ENCODE measurements at regions not wholly inside any gene's neighbourhood (a gene's known extent, or its start where the extent isn't known, plus 50 kb on each side); places are given as distances from the start of the nearest gene placed in this dataset.

DNA sequence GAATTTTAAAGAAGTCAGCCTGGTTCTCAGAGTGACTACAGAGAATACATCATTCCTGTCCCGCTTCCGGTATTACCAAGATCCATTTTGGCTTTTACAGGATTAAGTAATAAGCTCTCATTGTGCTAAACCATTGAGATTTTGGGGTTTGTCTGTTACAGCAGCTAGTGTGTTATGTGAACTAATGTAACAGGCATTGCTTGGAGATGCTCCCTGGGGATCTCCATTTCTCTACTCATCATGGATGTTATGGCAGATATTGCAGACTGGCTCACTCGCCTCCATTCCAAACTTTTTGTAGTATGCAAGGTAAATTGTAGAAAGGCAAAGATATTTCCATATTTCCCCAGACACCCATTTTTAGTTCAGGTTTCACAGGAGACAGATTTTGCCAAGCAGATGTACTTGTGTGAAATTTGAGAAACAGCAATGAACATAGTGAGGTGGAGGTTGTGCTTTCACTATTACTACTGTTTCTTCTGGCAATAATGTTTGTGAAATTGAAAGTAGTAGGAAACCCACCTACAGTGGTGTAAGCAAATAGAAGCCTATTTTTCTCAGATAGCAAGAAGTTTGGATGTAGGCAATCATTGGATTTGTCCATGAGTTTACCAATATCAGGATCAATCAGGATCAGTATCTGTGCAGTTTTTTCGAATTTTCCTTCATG lies 177.1 kb upstream of the GALNT15 start:
- TF ChIP-seq, protein P1, sequence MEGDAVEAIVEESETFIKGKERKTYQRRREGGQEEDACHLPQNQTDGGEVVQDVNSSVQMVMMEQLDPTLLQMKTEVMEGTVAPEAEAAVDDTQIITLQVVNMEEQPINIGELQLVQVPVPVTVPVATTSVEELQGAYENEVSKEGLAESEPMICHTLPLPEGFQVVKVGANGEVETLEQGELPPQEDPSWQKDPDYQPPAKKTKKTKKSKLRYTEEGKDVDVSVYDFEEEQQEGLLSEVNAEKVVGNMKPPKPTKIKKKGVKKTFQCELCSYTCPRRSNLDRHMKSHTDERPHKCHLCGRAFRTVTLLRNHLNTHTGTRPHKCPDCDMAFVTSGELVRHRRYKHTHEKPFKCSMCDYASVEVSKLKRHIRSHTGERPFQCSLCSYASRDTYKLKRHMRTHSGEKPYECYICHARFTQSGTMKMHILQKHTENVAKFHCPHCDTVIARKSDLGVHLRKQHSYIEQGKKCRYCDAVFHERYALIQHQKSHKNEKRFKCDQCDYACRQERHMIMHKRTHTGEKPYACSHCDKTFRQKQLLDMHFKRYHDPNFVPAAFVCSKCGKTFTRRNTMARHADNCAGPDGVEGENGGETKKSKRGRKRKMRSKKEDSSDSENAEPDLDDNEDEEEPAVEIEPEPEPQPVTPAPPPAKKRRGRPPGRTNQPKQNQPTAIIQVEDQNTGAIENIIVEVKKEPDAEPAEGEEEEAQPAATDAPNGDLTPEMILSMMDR (IDR thresholded peaks at IDR 0.05), result no peak
- Mint-ChIP-seq H3K27ac (ENCODE audit: unreplicated experiment) (no peak overlapping the region), H3K36me3 (ENCODE audit: unreplicated experiment) (peaks cover 1% of the 10 kb centered on the region), H3K4me3 (ENCODE audit: unreplicated experiment) (no peak overlapping the region), H3K27me3 (ENCODE audit: unreplicated experiment) (no peaks in the 10 kb centered on the region), H3K9me3 (ENCODE audit: unreplicated experiment) (peaks cover 9% of the 10 kb centered on the region), H3K4me1 (ENCODE audit: unreplicated experiment) (peaks cover 3% of the 10 kb centered on the region)
- DNase-seq (ENCODE audit: extremely low spot score, unreplicated experiment), result no peak

DNA sequence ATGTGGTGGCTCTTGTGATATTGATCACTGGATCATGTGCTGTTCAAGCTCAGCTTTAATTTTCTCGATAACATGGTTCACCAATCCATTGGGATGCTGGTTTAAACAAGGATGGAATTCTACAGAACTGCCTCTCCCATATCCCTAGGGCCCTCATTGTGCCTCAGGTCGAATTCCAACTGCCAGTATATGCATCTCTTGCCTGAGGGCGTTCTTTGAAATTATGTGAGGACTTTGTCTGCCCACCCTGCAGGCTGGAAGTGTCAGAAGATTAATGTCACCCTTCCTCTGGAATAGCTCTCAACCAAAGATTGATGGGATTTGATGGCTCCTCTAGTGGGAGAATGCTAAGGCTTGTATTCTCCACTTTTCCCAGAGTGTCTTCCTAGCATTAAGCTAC lies 175.6 kb upstream of the GALNT15 start:
- Mint-ChIP-seq H3K4me1 (ENCODE audit: unreplicated experiment) (peaks cover 3% of the 10 kb centered on the region), H3K27me3 (ENCODE audit: unreplicated experiment) (no peaks in the 10 kb centered on the region), H3K9me3 (ENCODE audit: unreplicated experiment) (peaks cover 8% of the 10 kb centered on the region), H3K4me3 (ENCODE audit: unreplicated experiment) (no peak overlapping the region), H3K27ac (ENCODE audit: unreplicated experiment) (no peak overlapping the region), H3K36me3 (ENCODE audit: unreplicated experiment) (no peaks in the 10 kb centered on the region)
- TF ChIP-seq, protein P1 (IDR thresholded peaks at IDR 0.05), result no peak
- DNase-seq (ENCODE audit: extremely low spot score, unreplicated experiment), result no peak

DNA sequence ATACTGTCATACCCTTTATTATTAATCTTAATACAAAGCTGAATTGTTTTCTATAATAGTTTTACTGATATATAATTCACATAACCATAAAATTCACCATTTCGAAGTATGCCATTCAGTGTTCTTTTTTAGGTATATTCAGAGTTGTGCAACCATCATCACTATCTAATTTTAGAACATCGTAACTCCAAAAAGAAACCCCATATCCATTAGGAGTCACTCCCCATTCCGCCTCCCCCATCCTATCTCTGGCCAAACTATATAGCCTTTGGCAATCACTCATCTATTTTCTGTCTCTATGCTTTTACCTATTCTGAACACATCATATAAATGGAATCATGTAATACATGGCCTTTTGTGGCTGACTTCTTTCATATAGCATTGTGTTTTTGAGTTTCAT lies 169.7 kb upstream of the GALNT15 start:
- H3K4me1 Mint-ChIP-seq (ENCODE audit: unreplicated experiment), result no peaks in the 10 kb centered on the region
- TF ChIP-seq, protein P1 (IDR thresholded peaks at IDR 0.05), result no peak
- no peak overlapping the region for H3K4me3 Mint-ChIP-seq (ENCODE audit: unreplicated experiment)
- no peaks in the 10 kb centered on the region for H3K27me3 Mint-ChIP-seq (ENCODE audit: unreplicated experiment)
- no peaks in the 10 kb centered on the region for H3K36me3 Mint-ChIP-seq (ENCODE audit: unreplicated experiment)
- no peak overlapping the region for H3K27ac Mint-ChIP-seq (ENCODE audit: unreplicated experiment)
- H3K9me3 Mint-ChIP-seq (ENCODE audit: unreplicated experiment), result peaks cover 10% of the 10 kb centered on the region
- no peak for DNase-seq (ENCODE audit: extremely low spot score, unreplicated experiment)

DNA sequence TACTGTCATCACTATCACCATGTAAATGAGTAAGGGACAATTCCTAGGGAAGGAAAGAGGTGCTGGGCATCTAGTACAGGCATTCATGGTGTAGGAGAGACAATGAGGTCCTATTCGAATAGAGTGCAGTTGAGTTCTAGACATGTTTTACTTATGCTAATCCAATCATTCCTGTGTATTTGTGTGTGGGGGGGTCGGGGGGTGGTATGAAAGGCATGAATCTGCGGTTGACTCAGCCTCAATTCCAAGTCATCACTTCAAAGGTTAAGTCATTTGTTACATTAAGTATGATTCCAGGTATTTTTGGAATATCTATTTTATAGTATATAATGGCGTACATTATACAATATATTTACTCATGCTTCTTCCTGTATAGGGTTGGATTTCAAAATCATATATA lies 163.1 kb upstream of the GALNT15 start:
- H3K27me3 Mint-ChIP-seq (ENCODE audit: unreplicated experiment), result no peaks in the 10 kb centered on the region
- TF ChIP-seq, protein P1 (IDR thresholded peaks at IDR 0.05), result no peak
- peaks cover 18% of the 10 kb centered on the region for H3K4me1 Mint-ChIP-seq (ENCODE audit: unreplicated experiment)
- DNase-seq (ENCODE audit: extremely low spot score, unreplicated experiment), result no peak
- H3K4me3 Mint-ChIP-seq (ENCODE audit: unreplicated experiment), result no peak overlapping the region
- H3K27ac Mint-ChIP-seq (ENCODE audit: unreplicated experiment), result no peak overlapping the region
- H3K9me3 Mint-ChIP-seq (ENCODE audit: unreplicated experiment), result peaks cover 7% of the 10 kb centered on the region
- H3K36me3 Mint-ChIP-seq (ENCODE audit: unreplicated experiment), result no peaks in the 10 kb centered on the region

DNA sequence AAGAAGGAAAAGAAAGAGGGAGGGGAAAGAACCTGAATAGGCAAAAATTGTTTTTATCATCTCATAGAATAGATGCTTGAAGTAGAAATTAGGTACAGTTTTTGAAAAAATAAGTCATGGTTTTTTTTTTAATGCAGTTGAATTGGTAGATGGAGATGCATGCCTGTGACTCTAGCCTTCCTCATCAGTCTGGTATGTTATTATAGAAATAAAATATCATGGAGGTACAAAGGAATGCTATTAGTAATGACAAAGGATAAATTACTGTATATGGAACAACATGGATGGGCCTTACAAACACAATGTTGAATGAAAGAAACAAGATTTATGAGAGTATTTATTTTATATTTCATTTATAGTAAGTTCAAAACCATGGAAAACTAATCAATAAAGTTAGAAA lies 162.4 kb upstream of the GALNT15 start:
- DNase-seq (ENCODE audit: extremely low spot score, unreplicated experiment), result no peak
- H3K27me3 Mint-ChIP-seq (ENCODE audit: unreplicated experiment), result no peaks in the 10 kb centered on the region
- H3K9me3 Mint-ChIP-seq (ENCODE audit: unreplicated experiment), result peaks cover 7% of the 10 kb centered on the region
- H3K27ac Mint-ChIP-seq (ENCODE audit: unreplicated experiment), result no peak overlapping the region
- TF ChIP-seq, protein P1 (IDR thresholded peaks at IDR 0.05), result no peak
- H3K36me3 Mint-ChIP-seq (ENCODE audit: unreplicated experiment), result no peaks in the 10 kb centered on the region
- peaks cover 18% of the 10 kb centered on the region for H3K4me1 Mint-ChIP-seq (ENCODE audit: unreplicated experiment)
- no peak overlapping the region for H3K4me3 Mint-ChIP-seq (ENCODE audit: unreplicated experiment)
